Right lobe of liver (tissue), 6 donors: ENCODE measurements at regions not wholly inside any gene's neighbourhood (a gene's known extent, or its start where the extent isn't known, plus 50 kb on each side); places are given as distances from the start of the nearest gene placed in this dataset.

Experiments used
- ATAC-seq, 4 donors: fragments of 200-7000 bp; cut with Tn5 transposase; one replicate each; pipeline ENCODE4 v1.9.1; 2020; ENCODE audit warnings: mild to moderate bottlenecking in 4 of 4, moderate library complexity in 4 of 4
- DNase-seq, 3 donors: peaks; one replicate each; pipeline ENCODE4 v3.0.0-alpha.2; 2020
- H3K27ac ChIP-seq, 3 donors: fragments of 200-600 bp; one replicate each; pipeline ENCODE4 v1.8.0; 2022
- H3K27me3 ChIP-seq, 2 donors: fragments of 200-600 bp; one replicate each; pipeline ENCODE4 v1.8.0; 2022
- H3K36me3 ChIP-seq, 4 donors: fragments of 200-600 bp; sonication (generic) in 1 of 4; one replicate each; pipeline versions ENCODE4 v1.5.1 to v1.8.0; 2017 to 2022; ENCODE audit warnings: control low read depth in 1 of 4
- H3K4me1 ChIP-seq, 4 donors: fragments of 200-600 bp; sonication (generic) in 1 of 4; one replicate each; pipeline versions ENCODE4 v1.5.1 to v1.8.0; 2017 to 2022; ENCODE audit warnings: control low read depth in 1 of 4
- H3K4me3 ChIP-seq, 3 donors: fragments of 200-600 bp; one replicate each; pipeline ENCODE4 v1.8.0; 2022
- H3K9me3 ChIP-seq, 4 donors: fragments of 200-600 bp; sonication (generic) in 1 of 4; one replicate each; pipeline versions ENCODE4 v1.5.1 to v1.8.0; 2017 to 2022; ENCODE audit warnings: control low read depth in 1 of 4
- CTCF ChIP-seq, 4 donors: fragments of 200-600 bp in 3 of 4; fragments of 450-650 bp in 1 of 4; IDR thresholded peaks; one replicate each; pipeline versions ENCODE4 v1.5.1 to v1.8.0; 2016 to 2022; ENCODE audit warnings: antibody characterized with exemption in 4 of 4, mild to moderate bottlenecking in 2 of 4
- POLR2A ChIP-seq: fragments of 450-650 bp; IDR thresholded peaks from one replicate; pipeline ENCODE4 v1.6.1; 2017; ENCODE audit warnings: antibody characterized with exemption, mild to moderate bottlenecking
- WGBS: methylation state at CpG from one replicate; pipeline ENCODE4 v1.1.6; 2018; ENCODE audit warnings: low coverage, low lambda C conversion rate; ENCODE audit not compliant: insufficient coverage; ENCODE audit errors: missing lambda C conversion rate; 5-methylcytosine and 5-hydroxymethylcytosine counted together
- intact Hi-C, 2 donors: fragments of 100-400 bp; cut with DNase I; formaldehyde crosslinking; loops; one replicate each; pipeline versions ENCODE4 v1.11.2 to v1.14.1; 2022
- donor health status: DM: no; HTN: yes; CAD: no.
- donor health status: DM: no; HTN: no; CAD: no.
- donor health status: DM: no; HTN: no; CAD: no.
- donor health status: DM: no; HTN: yes; CAD: no.
- donor health status: DM: no; HTN: yes; CAD: no.

DNA sequence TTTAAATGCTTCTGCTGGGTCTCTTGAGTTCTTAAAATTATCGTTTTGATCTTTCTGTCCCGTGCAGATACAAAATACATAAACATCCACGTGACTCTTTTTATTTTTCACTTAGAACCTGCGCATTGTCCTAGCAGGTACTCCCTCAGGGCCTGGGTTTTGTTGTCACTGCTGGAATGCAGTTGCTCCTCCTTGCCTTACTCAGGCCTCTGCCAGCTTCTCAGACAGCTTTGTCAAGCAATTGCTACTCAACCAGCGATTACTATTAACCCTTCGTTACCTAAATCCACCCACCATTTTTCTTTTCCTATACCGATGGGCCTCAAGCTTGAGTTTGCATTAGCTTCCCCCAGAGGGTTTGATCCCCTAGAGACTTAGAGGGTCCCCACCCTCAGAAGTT is 405.9 kb upstream of the RBFOX1 start:
- Histone ChIP-seq H3K27ac (no peak overlapping the region), H3K27me3 (no peaks in the 10 kb centered on the region), H3K36me3 (no peaks in the 10 kb centered on the region), H3K9me3 (no peaks in the 10 kb centered on the region), H3K4me3 (no peak overlapping the region), H3K4me1 (no peaks in the 10 kb centered on the region)
- intact Hi-C loops, result no loop called here
- no peak for ATAC-seq
- no peak for DNase-seq
- 21% methylated on average over 7 of the region's 7 CpGs for WGBS
- TF ChIP-seq POLR2A (no peak), CTCF (IDR thresholded peaks at IDR 0.05) (no peak)

GRCh38 chr16:6926341-6926740 is 406.3 kb upstream of the RBFOX1 start:
- ATAC-seq, result no peak
- Histone ChIP-seq H3K9me3 (no peaks in the 10 kb centered on the region), H3K4me3 (no peak overlapping the region), H3K27me3 (no peaks in the 10 kb centered on the region), H3K27ac (no peak overlapping the region), H3K4me1 (no peaks in the 10 kb centered on the region), H3K36me3 (no peaks in the 10 kb centered on the region)
- intact Hi-C loops, result no loop called here
- 23% methylated on average over 5 of the region's 6 CpGs for WGBS
- no peak for TF ChIP-seq POLR2A
- TF ChIP-seq CTCF (IDR thresholded peaks at IDR 0.05), result no peak
- no peak for DNase-seq

DNA sequence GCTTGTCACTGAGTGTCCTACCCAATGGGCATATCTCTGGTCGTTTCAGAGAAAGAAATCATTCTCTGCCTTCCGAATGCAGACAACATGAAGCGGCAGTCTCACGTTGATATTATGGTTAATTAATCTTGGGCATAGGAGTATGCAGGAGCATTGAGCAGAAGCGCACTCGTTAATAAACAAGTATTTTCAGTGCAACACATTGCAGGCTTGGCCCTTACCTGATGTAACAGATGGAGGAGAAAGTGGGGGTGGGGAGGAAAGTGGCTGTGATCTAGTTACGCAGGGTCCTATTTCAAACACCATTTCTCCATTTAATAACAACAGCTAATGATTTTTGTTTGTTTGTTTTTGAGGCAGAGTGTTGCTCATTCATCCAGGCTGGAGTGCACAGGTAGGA is 414.0 kb upstream of the RBFOX1 start:
- Histone ChIP-seq H3K27ac (no peak overlapping the region), H3K4me1 (no peaks in the 10 kb centered on the region), H3K4me3 (no peak overlapping the region), H3K27me3 (no peaks in the 10 kb centered on the region), H3K36me3 (no peaks in the 10 kb centered on the region), H3K9me3 (no peaks in the 10 kb centered on the region)
- no peak for ATAC-seq
- intact Hi-C loops, result no loop called here
- TF ChIP-seq POLR2A (no peak), CTCF (IDR thresholded peaks at IDR 0.05) (no peak)
- WGBS, result 59% methylated on average over 7 of the region's 7 CpGs
- no peak for DNase-seq

DNA sequence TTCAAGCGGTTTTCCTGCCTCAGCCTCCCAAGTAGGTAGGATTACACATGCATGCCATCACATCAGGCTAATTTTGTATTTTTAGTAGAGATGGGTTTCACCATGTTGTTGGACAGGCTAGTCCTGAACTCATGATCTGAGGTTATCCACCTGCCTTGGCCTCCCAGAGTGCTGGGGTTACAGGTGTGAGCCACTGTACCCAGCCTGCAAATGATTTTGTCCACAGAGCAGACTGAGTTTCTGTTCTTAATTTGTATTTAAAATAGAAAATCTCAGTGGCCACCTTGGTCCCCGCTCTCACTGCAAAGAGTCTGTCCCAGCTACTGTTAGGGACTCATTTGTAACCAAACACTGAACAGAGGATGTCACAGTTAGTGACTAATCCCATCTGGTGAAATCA is 415.7 kb upstream of the RBFOX1 start:
- no peak for TF ChIP-seq CTCF (IDR thresholded peaks at IDR 0.05)
- no peak for TF ChIP-seq POLR2A
- H3K36me3 ChIP-seq, result no peaks in the 10 kb centered on the region
- H3K27ac ChIP-seq, result no peak overlapping the region
- no peaks in the 10 kb centered on the region for H3K27me3 ChIP-seq
- 67% methylated on average over 2 of the region's 2 CpGs for WGBS
- H3K4me3 ChIP-seq, result no peak overlapping the region
- ATAC-seq, result no peak
- intact Hi-C loops, result no loop called here
- DNase-seq, result no peak
- H3K9me3 ChIP-seq, result no peaks in the 10 kb centered on the region
- no peaks in the 10 kb centered on the region for H3K4me1 ChIP-seq

- no peaks in the 10 kb centered on the region for H3K27me3 ChIP-seq
- H3K27ac ChIP-seq, result no peak overlapping the region
- WGBS, result 68% methylated on average over 2 of the region's 5 CpGs
- intact Hi-C loops, result no loop called here
- no peaks in the 10 kb centered on the region for H3K4me1 ChIP-seq
- DNase-seq (no peak), ATAC-seq (no peak)
- H3K36me3 ChIP-seq, result no peaks in the 10 kb centered on the region
- no peaks in the 10 kb centered on the region for H3K9me3 ChIP-seq
- H3K4me3 ChIP-seq, result no peak overlapping the region
- TF ChIP-seq POLR2A, result no peak
- TF ChIP-seq CTCF (IDR thresholded peaks at IDR 0.05), result no peak
Observed at GRCh38 chr16:6913566-6913965, 419.1 kb upstream of the RBFOX1 start.
